ENCODE measurements at regions not wholly inside any gene's neighbourhood (a gene's known extent, or its start where the extent isn't known, plus 50 kb on each side); places are given as distances from the start of the nearest gene placed in this dataset.

GRCh38 chr1:218527737-218528136, 182.6 kb downstream of the TGFB2 start:
- TF ChIP-seq POLR2A (IDR thresholded peaks at IDR 0.05) = no peak
- TF ChIP-seq CTCF (IDR thresholded peaks at IDR 0.05) = no peak
- TF ChIP-seq POLR2AphosphoS5 (IDR thresholded peaks at IDR 0.05) = no peak
